Type B pancreatic cell (in vitro differentiated cells): ENCODE measurements at regions not wholly inside any gene's neighbourhood (a gene's known extent, or its start where the extent isn't known, plus 50 kb on each side); places are given as distances from the start of the nearest gene placed in this dataset.

Experiments used
- DNase-seq: peaks from one replicate; pipeline ENCODE4 v3.0.0; 2021; ENCODE audit warnings: mixed read lengths; ENCODE audit not compliant: unreplicated experiment; ENCODE audit errors: extremely low spot score
- H3K27ac Mint-ChIP-seq: 2 replicates; pipeline ENCODE4 v1.8.0; 2021; ENCODE audit warnings: mild to moderate bottlenecking, mixed read lengths
- H3K27me3 Mint-ChIP-seq: 2 replicates; pipeline ENCODE4 v1.8.0; 2021; ENCODE audit warnings: mixed read lengths
- H3K36me3 Mint-ChIP-seq: 2 replicates; pipeline ENCODE4 v1.8.0; 2021; ENCODE audit warnings: mixed read lengths
- H3K4me1 Mint-ChIP-seq: one replicate; pipeline ENCODE4 v1.8.0; 2021; ENCODE audit warnings: mixed read lengths; ENCODE audit not compliant: unreplicated experiment
- H3K4me3 Mint-ChIP-seq: 2 replicates; pipeline ENCODE4 v1.8.0; 2021; ENCODE audit warnings: mild to moderate bottlenecking, mixed read lengths
- H3K9me3 Mint-ChIP-seq: 2 replicates; pipeline ENCODE4 v1.8.0; 2021; ENCODE audit warnings: mixed read lengths
- CTCF ChIP-seq: fragments of 200-600 bp; sonication (generic); conservative IDR thresholded peaks from 2 replicates; pipeline ENCODE4 v1.5.0; 2021; ENCODE audit warnings: antibody characterized with exemption, mild to moderate bottlenecking

GRCh38 chr9:90069085-90069484 is 464.3 kb downstream of the GADD45G start:
- H3K9me3 Mint-ChIP-seq, result no peaks in the 10 kb centered on the region
- H3K4me1 Mint-ChIP-seq, result no peaks in the 10 kb centered on the region
- H3K27ac Mint-ChIP-seq, result no peak overlapping the region
- peaks cover 2% of the 10 kb centered on the region for H3K27me3 Mint-ChIP-seq
- no peak overlapping the region for H3K4me3 Mint-ChIP-seq
- no peak for DNase-seq
- H3K36me3 Mint-ChIP-seq, result no peaks in the 10 kb centered on the region
- no peak for TF ChIP-seq CTCF

- H3K27ac Mint-ChIP-seq, result no peak overlapping the region
- H3K36me3 Mint-ChIP-seq, result no peaks in the 10 kb centered on the region
- no peak for DNase-seq
- H3K4me1 Mint-ChIP-seq, result no peaks in the 10 kb centered on the region
- TF ChIP-seq CTCF, result no peak
- H3K9me3 Mint-ChIP-seq, result no peaks in the 10 kb centered on the region
- peaks cover 2% of the 10 kb centered on the region for H3K27me3 Mint-ChIP-seq
- H3K4me3 Mint-ChIP-seq, result no peak overlapping the region
Measured at GRCh38 chr9:90070056-90070455, 465.2 kb downstream of the GADD45G start.

- H3K9me3 Mint-ChIP-seq, result no peaks in the 10 kb centered on the region
- H3K4me1 Mint-ChIP-seq, result no peaks in the 10 kb centered on the region
- DNase-seq, result no peak
- TF ChIP-seq CTCF, result no peak
- H3K4me3 Mint-ChIP-seq, result no peak overlapping the region
- no peak overlapping the region for H3K27ac Mint-ChIP-seq
- H3K27me3 Mint-ChIP-seq, result peaks cover 3% of the 10 kb centered on the region
- no peaks in the 10 kb centered on the region for H3K36me3 Mint-ChIP-seq
Measured at GRCh38 chr9:90070469-90070868, 465.7 kb downstream of the GADD45G start.

- H3K4me1 Mint-ChIP-seq, result no peaks in the 10 kb centered on the region
- H3K9me3 Mint-ChIP-seq, result no peaks in the 10 kb centered on the region
- H3K36me3 Mint-ChIP-seq, result no peaks in the 10 kb centered on the region
- no peak overlapping the region for H3K4me3 Mint-ChIP-seq
- H3K27me3 Mint-ChIP-seq, result peaks cover 8% of the 10 kb centered on the region
- no peak for TF ChIP-seq CTCF
- no peak overlapping the region for H3K27ac Mint-ChIP-seq
- DNase-seq, result no peak
Measured at GRCh38 chr9:90070931-90071660, 466.3 kb downstream of the GADD45G start.

GRCh38 chr9:90073186-90073945 is 468.6 kb downstream of the GADD45G start:
- H3K4me1 Mint-ChIP-seq, result no peaks in the 10 kb centered on the region
- H3K27ac Mint-ChIP-seq, result no peak overlapping the region
- peaks cover 19% of the 10 kb centered on the region for H3K27me3 Mint-ChIP-seq
- DNase-seq, result no peak
- no peaks in the 10 kb centered on the region for H3K9me3 Mint-ChIP-seq
- H3K4me3 Mint-ChIP-seq, result no peak overlapping the region
- no peak for TF ChIP-seq CTCF
- no peaks in the 10 kb centered on the region for H3K36me3 Mint-ChIP-seq
